ENCODE measurements at regions not wholly inside any gene's neighbourhood (a gene's known extent, or its start where the extent isn't known, plus 50 kb on each side); places are given as distances from the start of the nearest gene placed in this dataset.

GRCh38 chr5:161022151-161022550 lies 170.1 kb upstream of the ATP10B start:
- no peaks in the 10 kb centered on the region for H3K27me3 Mint-ChIP-seq (ENCODE audit: low read depth)
- H3K9me3 Mint-ChIP-seq = no peaks in the 10 kb centered on the region
- no peaks in the 10 kb centered on the region for H3K4me1 Mint-ChIP-seq
- no peak overlapping the region for H3K27ac Mint-ChIP-seq (ENCODE audit: unreplicated experiment)
- H3K36me3 Mint-ChIP-seq (ENCODE audit: low read depth) = no peaks in the 10 kb centered on the region
- TF ChIP-seq, protein P1, sequence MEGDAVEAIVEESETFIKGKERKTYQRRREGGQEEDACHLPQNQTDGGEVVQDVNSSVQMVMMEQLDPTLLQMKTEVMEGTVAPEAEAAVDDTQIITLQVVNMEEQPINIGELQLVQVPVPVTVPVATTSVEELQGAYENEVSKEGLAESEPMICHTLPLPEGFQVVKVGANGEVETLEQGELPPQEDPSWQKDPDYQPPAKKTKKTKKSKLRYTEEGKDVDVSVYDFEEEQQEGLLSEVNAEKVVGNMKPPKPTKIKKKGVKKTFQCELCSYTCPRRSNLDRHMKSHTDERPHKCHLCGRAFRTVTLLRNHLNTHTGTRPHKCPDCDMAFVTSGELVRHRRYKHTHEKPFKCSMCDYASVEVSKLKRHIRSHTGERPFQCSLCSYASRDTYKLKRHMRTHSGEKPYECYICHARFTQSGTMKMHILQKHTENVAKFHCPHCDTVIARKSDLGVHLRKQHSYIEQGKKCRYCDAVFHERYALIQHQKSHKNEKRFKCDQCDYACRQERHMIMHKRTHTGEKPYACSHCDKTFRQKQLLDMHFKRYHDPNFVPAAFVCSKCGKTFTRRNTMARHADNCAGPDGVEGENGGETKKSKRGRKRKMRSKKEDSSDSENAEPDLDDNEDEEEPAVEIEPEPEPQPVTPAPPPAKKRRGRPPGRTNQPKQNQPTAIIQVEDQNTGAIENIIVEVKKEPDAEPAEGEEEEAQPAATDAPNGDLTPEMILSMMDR (conservative IDR thresholded peaks at IDR 0.05) = no peak
- DNase-seq (ENCODE audit: low read depth, low spot score) = no peak
- H3K4me3 Mint-ChIP-seq = no peak overlapping the region

DNA sequence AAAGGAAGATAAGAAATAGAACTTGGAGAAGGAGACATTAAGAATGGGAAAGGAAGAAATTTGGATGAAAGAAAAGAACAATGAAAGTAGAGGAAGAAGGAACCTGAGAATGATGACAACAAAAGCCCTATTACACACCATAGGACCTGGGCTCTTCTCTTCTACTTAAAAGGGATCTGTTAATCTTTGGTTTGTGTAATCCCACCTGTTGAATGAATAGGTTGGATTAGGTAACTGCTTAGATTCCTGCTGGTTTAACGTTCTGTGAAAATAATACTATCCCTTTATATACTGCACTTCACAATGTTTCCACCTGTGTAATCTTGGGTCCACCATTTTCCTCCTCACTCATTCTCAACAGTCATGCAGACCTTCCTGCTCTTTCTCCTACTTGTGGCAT lies 157.8 kb upstream of the ATP10B start:
- no peaks in the 10 kb centered on the region for H3K36me3 Mint-ChIP-seq (ENCODE audit: low read depth)
- no peaks in the 10 kb centered on the region for H3K27me3 Mint-ChIP-seq (ENCODE audit: low read depth)
- peaks cover 5% of the 10 kb centered on the region for H3K9me3 Mint-ChIP-seq
- DNase-seq (ENCODE audit: low read depth, low spot score) = no peak
- no peak overlapping the region for H3K4me3 Mint-ChIP-seq
- no peak overlapping the region for H3K27ac Mint-ChIP-seq (ENCODE audit: unreplicated experiment)
- H3K4me1 Mint-ChIP-seq = no peaks in the 10 kb centered on the region
- TF ChIP-seq, protein P1 (conservative IDR thresholded peaks at IDR 0.05) = no peak

DNA sequence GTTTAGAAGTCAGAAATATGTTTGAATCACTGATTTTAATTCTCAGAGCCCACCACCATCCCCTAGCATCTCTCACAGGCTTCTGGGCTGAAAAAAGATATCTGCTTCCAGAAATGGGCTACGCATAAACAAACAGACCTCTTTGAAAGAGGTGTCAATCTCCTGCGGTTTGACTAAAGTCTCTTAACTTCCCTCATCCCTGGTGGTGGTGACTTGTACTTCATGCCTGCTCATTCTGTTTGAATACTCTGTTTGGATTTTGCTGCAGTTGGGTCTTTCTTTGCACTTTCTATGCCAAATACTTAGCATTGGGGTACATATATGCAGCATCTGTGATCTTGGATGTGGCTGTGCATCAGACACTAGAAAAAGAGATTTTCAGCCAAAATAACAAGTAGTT lies 157.2 kb upstream of the ATP10B start:
- TF ChIP-seq, protein P1 (conservative IDR thresholded peaks at IDR 0.05) = no peak
- Mint-ChIP-seq H3K9me3 (peaks cover 8% of the 10 kb centered on the region), H3K4me1 (no peaks in the 10 kb centered on the region)

GRCh38 chr5:161007879-161008278 lies 155.9 kb upstream of the ATP10B start:
- TF ChIP-seq, protein P1 (conservative IDR thresholded peaks at IDR 0.05) = no peak
- DNase-seq (ENCODE audit: low read depth, low spot score) = no peak
- peaks cover 13% of the 10 kb centered on the region for H3K9me3 Mint-ChIP-seq
- no peaks in the 10 kb centered on the region for H3K4me1 Mint-ChIP-seq
- H3K4me3 Mint-ChIP-seq = no peak overlapping the region
- peaks cover 2% of the 10 kb centered on the region for H3K36me3 Mint-ChIP-seq (ENCODE audit: low read depth)
- no peak overlapping the region for H3K27ac Mint-ChIP-seq (ENCODE audit: unreplicated experiment)
- no peaks in the 10 kb centered on the region for H3K27me3 Mint-ChIP-seq (ENCODE audit: low read depth)

More for the DNA sequence above, 157.2 kb upstream of the ATP10B start:
- H3K27me3 Mint-ChIP-seq (ENCODE audit: low read depth) = no peaks in the 10 kb centered on the region
- H3K4me3 Mint-ChIP-seq = no peak overlapping the region
- no peaks in the 10 kb centered on the region for H3K36me3 Mint-ChIP-seq (ENCODE audit: low read depth)
- H3K27ac Mint-ChIP-seq (ENCODE audit: unreplicated experiment) = no peak overlapping the region
- no peak for DNase-seq (ENCODE audit: low read depth, low spot score)

DNA sequence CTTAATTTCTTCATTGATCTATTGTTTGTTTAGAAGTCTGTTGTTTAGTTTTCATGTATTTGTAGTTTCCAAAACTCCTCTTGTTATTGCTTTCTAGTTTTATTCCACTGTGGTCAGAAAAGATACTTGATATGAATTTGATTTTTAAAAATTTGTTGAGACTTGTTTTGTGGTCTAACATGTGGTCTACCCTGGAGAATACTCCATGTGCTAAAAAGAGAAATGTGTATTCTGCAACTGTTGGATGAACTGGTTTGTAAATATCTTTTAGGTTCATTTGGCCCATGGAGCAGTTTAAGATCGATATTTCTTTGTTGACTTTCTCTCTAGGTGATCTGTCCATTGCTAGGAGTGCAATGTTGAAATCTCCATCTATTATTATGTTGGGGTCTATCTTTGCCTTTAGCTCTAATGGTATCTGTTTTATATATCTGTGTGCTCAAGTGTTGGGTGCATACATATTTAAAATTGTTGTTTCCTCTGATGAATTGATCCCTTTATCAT lies 150.6 kb upstream of the ATP10B start:
- Mint-ChIP-seq H3K4me1 (peaks cover 6% of the 10 kb centered on the region), H3K9me3 (peaks cover 19% of the 10 kb centered on the region), H3K27ac (ENCODE audit: unreplicated experiment) (no peak overlapping the region), H3K27me3 (ENCODE audit: low read depth) (no peaks in the 10 kb centered on the region), H3K4me3 (no peak overlapping the region), H3K36me3 (ENCODE audit: low read depth) (peaks cover 2% of the 10 kb centered on the region)
- no peak for DNase-seq (ENCODE audit: low read depth, low spot score)
- TF ChIP-seq, protein P1 (conservative IDR thresholded peaks at IDR 0.05) = no peak
